ENCODE measurements at regions not wholly inside any gene's neighbourhood (a gene's known extent, or its start where the extent isn't known, plus 50 kb on each side); places are given as distances from the start of the nearest gene placed in this dataset.
"Not testable (repeated sequence)": the region's sequence is repeated elsewhere in the genome, so short reads cannot be mapped to it uniquely, and the experiment has no call there.

GRCh38 chr2:175401956-175402469 is 220.5 kb upstream of the ATP5MC3 start:
- DNase-seq: no peak

GRCh38 chr2:175400975-175401374 is 219.5 kb upstream of the ATP5MC3 start:
- DNase-seq: no peak

GRCh38 chr2:175399326-175399725 is 217.8 kb upstream of the ATP5MC3 start:
- no peak for DNase-seq

GRCh38 chr2:175398848-175399247 is 217.3 kb upstream of the ATP5MC3 start:
- DNase-seq: no peak

GRCh38 chr2:175396696-175397095 is 215.2 kb upstream of the ATP5MC3 start:
- DNase-seq: no peak

GRCh38 chr2:175393851-175394250 is 212.3 kb upstream of the ATP5MC3 start:
- DNase-seq: no peak

- DNase-seq: no peak
These were observed 201.8 kb upstream of the ATP5MC3 start for GRCh38 chr2:175383286-175383685.

- DNase-seq: no peak
These were observed 192.2 kb upstream of the ATP5MC3 start for GRCh38 chr2:175373729-175374128.

GRCh38 chr2:175372704-175373701 is 191.5 kb upstream of the ATP5MC3 start:
- DNase-seq: no peak

- DNase-seq: no peak
These were observed 189.9 kb upstream of the ATP5MC3 start for GRCh38 chr2:175371378-175371777.

GRCh38 chr2:175366815-175367214 is 185.3 kb upstream of the ATP5MC3 start:
- peak; percentile 3 for DNase-seq

- DNase-seq: no peak
These were observed 182.2 kb upstream of the ATP5MC3 start for GRCh38 chr2:175363699-175364098.

- no peak for DNase-seq
These were observed 180.8 kb upstream of the ATP5MC3 start for GRCh38 chr2:175362331-175362730.

GRCh38 chr2:175359710-175360109 is 178.2 kb upstream of the ATP5MC3 start:
- DNase-seq: no peak

GRCh38 chr2:175356901-175357300 is 175.4 kb upstream of the ATP5MC3 start:
- no peak for DNase-seq

- no peak for DNase-seq
These were observed 173.7 kb upstream of the ATP5MC3 start for GRCh38 chr2:175355246-175355645.

GRCh38 chr2:175353275-175353674 is 171.8 kb upstream of the ATP5MC3 start:
- no peak for DNase-seq

GRCh38 chr2:175351512-175351911 is 170.0 kb upstream of the ATP5MC3 start:
- DNase-seq: no peak

- no peak for DNase-seq
These were observed 168.6 kb upstream of the ATP5MC3 start for GRCh38 chr2:175350105-175350504.

GRCh38 chr2:175342085-175342484 is 160.6 kb upstream of the ATP5MC3 start:
- DNase-seq: no peak

- no peak for DNase-seq
These were observed 148.7 kb upstream of the ATP5MC3 start for GRCh38 chr2:175330195-175330594.

- no peak for DNase-seq
These were observed 145.3 kb upstream of the ATP5MC3 start for GRCh38 chr2:175326801-175327200.

GRCh38 chr2:175326164-175326563 is 144.7 kb upstream of the ATP5MC3 start:
- not testable (repeated sequence) for DNase-seq

GRCh38 chr2:175323162-175323561 is 141.7 kb upstream of the ATP5MC3 start:
- DNase-seq: no peak
